HCT116 (cell line): ENCODE measurements at regions not wholly inside any gene's neighbourhood (a gene's known extent, or its start where the extent isn't known, plus 50 kb on each side); places are given as distances from the start of the nearest gene placed in this dataset.

Experiments used
- ATAC-seq: fragments of 200-7000 bp; cut with Tn5 transposase; 2 replicates; pipeline ENCODE4 v1.9.1; 2020; ENCODE audit warnings: mild to moderate bottlenecking, moderate library complexity
- BruUV-seq: library from RNA; stranded (reverse); fragments of 400-500 nt; replicated peaks from 2 replicates; lab custom pipeline; 2021; lab: Mats Ljungman, UMichigan
- CTCF ChIA-PET: fragments of 300-600 bp; sonication (Branson Sonifier 250); formaldehyde crosslinking; loops from one replicate; lab custom pipeline; 2021; ENCODE audit warnings: antibody characterized with exemption; lab: Charles Lee
- POLR2A ChIA-PET: fragments of 300-600, 350-600 bp; sonication (Branson Sonifier 250); formaldehyde crosslinking; loops from one replicate; lab custom pipeline; 2021; ENCODE audit warnings: antibody characterized with exemption; lab: Charles Lee
- RAD21 ChIA-PET, 2 experiments: fragments of 300-600 bp; sonication (Branson Sonifier 250); formaldehyde crosslinking; loops; one replicate each; lab custom pipeline; 2023; ENCODE audit warnings: low total read pairs in 2 of 2; ENCODE audit not compliant: uncharacterized antibody in 2 of 2, unreplicated experiment in 2 of 2, low non-redundant PET in 1 of 2; lab: Charles Lee
- DNase-seq: peaks from one replicate; pipeline ENCODE4 v3.0.0-alpha.2; 2010; ENCODE audit warnings: low read depth, low spot score
- H2AFZ ChIP-seq: fragments of 200-600 bp; shearing (Covaris generic), sonication (generic); 2 replicates; pipeline ENCODE4 v1.6.1; 2017; ENCODE audit warnings: low read depth, mixed run types, mixed read lengths, antibody characterized with exemption, low read length; ENCODE audit not compliant: poor library complexity, severe bottlenecking
- H3K27ac ChIP-seq: 2 replicates; pipeline ENCODE4 v1.5.1; 2012; ENCODE audit warnings: low read depth, low read length
- H3K27me3 ChIP-seq: fragments of 200-600 bp; sonication (generic); 2 replicates; pipeline ENCODE4 v1.6.1; 2016; ENCODE audit warnings: mixed run types, low read length, mixed read lengths; ENCODE audit not compliant: insufficient read depth
- H3K36me3 ChIP-seq, 2 experiments: fragments of 200-500 bp in 1 of 2; fragments of 200-600 bp in 1 of 2; sonication (Bioruptor generic) in 1 of 2; sonication (generic) in 1 of 2; 2 replicates each; pipeline versions ENCODE4 v1.5.1 to v1.6.1; 2014 to 2016; ENCODE audit warnings: low read length in 2 of 2, inconsistent platforms in 1 of 2, mixed read lengths in 1 of 2, mixed run types in 1 of 2; ENCODE audit not compliant: insufficient read depth in 2 of 2, control insufficient read depth in 1 of 2
- H3K4me1 ChIP-seq, 2 experiments: fragments of 200-600 bp in 1 of 2; sonication (generic) in 1 of 2; 2 replicates each; pipeline versions ENCODE4 v1.5.1 to v1.6.1; 2012 to 2017; ENCODE audit warnings: low read length in 2 of 2, inconsistent platforms in 1 of 2, mild to moderate bottlenecking in 1 of 2, mixed read lengths in 1 of 2, mixed run types in 1 of 2, moderate library complexity in 1 of 2; ENCODE audit not compliant: insufficient read depth in 2 of 2, control insufficient read depth in 1 of 2
- H3K4me2 ChIP-seq: fragments of 200-600 bp; sonication (generic); 2 replicates; pipeline ENCODE4 v1.6.1; 2017; ENCODE audit warnings: mixed run types, low read length, mixed read lengths
- H3K4me3 ChIP-seq, 2 experiments: fragments of 200-600 bp in 1 of 2; sonication (generic) in 1 of 2; replicated peaks in 1 of 2; 2 replicates each; pipeline ENCODE4 v1.5.1; 2011 to 2016; ENCODE audit warnings: low read length in 2 of 2, control low read depth in 1 of 2, low read depth in 1 of 2, mild to moderate bottlenecking in 1 of 2, mixed read lengths in 1 of 2, mixed run types in 1 of 2
- H3K79me2 ChIP-seq: fragments of 200-600 bp; sonication (generic); 2 replicates; pipeline ENCODE4 v1.6.1; 2017; ENCODE audit warnings: mild to moderate bottlenecking, mixed run types, low read length, moderate library complexity, mixed read lengths; ENCODE audit not compliant: insufficient read depth
- H3K9ac ChIP-seq: fragments of 200-600 bp; sonication (generic); 2 replicates; pipeline ENCODE4 v1.6.1; 2016; ENCODE audit warnings: low read length, mixed read lengths
- H3K9me2 ChIP-seq: fragments of 200-600 bp; sonication (generic), shearing (Covaris generic); 2 replicates; pipeline ENCODE4 v1.6.1; 2017; ENCODE audit warnings: mixed run types, mild to moderate bottlenecking, moderate library complexity; ENCODE audit not compliant: insufficient read depth
- H3K9me3 ChIP-seq, 2 experiments: fragments of 200-500 bp in 1 of 2; fragments of 200-600 bp in 1 of 2; sonication (Bioruptor generic) in 1 of 2; sonication (generic) in 1 of 2; 2 replicates each; pipeline ENCODE4 v1.6.1; 2014 to 2017; ENCODE audit warnings: low read length in 2 of 2, mixed read lengths in 2 of 2, inconsistent platforms in 1 of 2, low read depth in 1 of 2, mild to moderate bottlenecking in 1 of 2, mixed run types in 1 of 2, moderate library complexity in 1 of 2; ENCODE audit not compliant: control insufficient read depth in 1 of 2, insufficient read depth in 1 of 2
- H4K20me1 ChIP-seq: fragments of 200-600 bp; sonication (generic), shearing (Covaris generic); 2 replicates; pipeline ENCODE4 v1.6.1; 2017; ENCODE audit warnings: mixed run types, mild to moderate bottlenecking, moderate library complexity; ENCODE audit not compliant: insufficient read depth
- CBX3 ChIP-seq: IDR thresholded peaks from 2 replicates; pipeline ENCODE4 v1.6.1; 2012; ENCODE audit warnings: low read depth
- CEBPB ChIP-seq: IDR thresholded peaks from 2 replicates; pipeline ENCODE4 v1.6.1; 2012; ENCODE audit warnings: low read depth
- ELF1 ChIP-seq: IDR thresholded peaks from 2 replicates; pipeline ENCODE4 v1.6.1; 2012; ENCODE audit warnings: low read depth, borderline replicate concordance
- EZH2phosphoT487 ChIP-seq: fragments of 200-600 bp; IDR thresholded peaks from 2 replicates; pipeline ENCODE4 v1.6.1; 2018; ENCODE audit warnings: antibody characterized with exemption, borderline replicate concordance
- FOSL1 ChIP-seq: IDR thresholded peaks from 2 replicates; pipeline ENCODE4 v1.6.1; 2012; ENCODE audit warnings: low read depth
- JUND ChIP-seq: IDR thresholded peaks from 2 replicates; pipeline ENCODE4 v1.6.1; 2012
- POLR2A ChIP-seq: IDR thresholded peaks from 2 replicates; pipeline ENCODE4 v1.7.0; 2011; ENCODE audit warnings: borderline replicate concordance; ENCODE audit not compliant: insufficient read depth, insufficient read length; ENCODE audit errors: extremely low read depth
- POLR2AphosphoS5 ChIP-seq: IDR thresholded peaks from 2 replicates; pipeline ENCODE4 v1.6.1; 2011; ENCODE audit warnings: mild to moderate bottlenecking, low read depth, low read length, moderate library complexity
- SIN3A ChIP-seq: IDR thresholded peaks from 2 replicates; pipeline ENCODE4 v1.6.1; 2012; ENCODE audit warnings: low read depth
- SRF ChIP-seq: IDR thresholded peaks from 2 replicates; pipeline ENCODE4 v1.6.1; 2012; ENCODE audit warnings: low read depth
- TCF7L2 ChIP-seq: IDR thresholded peaks from 2 replicates; pipeline ENCODE4 v1.7.0; 2011; ENCODE audit warnings: borderline replicate concordance, inconsistent platforms; ENCODE audit not compliant: insufficient read depth, insufficient read length; ENCODE audit errors: extremely low read depth
- YY1 ChIP-seq: IDR thresholded peaks from 2 replicates; pipeline ENCODE4 v1.6.1; 2011; ENCODE audit warnings: low read length, low read depth, moderate library complexity, mild to moderate bottlenecking; ENCODE audit not compliant: insufficient replicate concordance; ENCODE audit errors: extremely low read depth
- ZNF274 ChIP-seq: fragments of 200-500 bp; sonication (Bioruptor generic); IDR thresholded peaks from 2 replicates; pipeline ENCODE4 v1.6.1; 2014; ENCODE audit warnings: mild to moderate bottlenecking, low read depth, low read length, inconsistent platforms
- intact Hi-C: fragments of 100-400 bp; cut with micrococcal nuclease; formaldehyde crosslinking; loops from 2 replicates; pipeline ENCODE4 v1.10.0; 2022
- TF ChIP-seq, protein P1 (sequence below): IDR thresholded peaks from 2 replicates; pipeline ENCODE4 v1.6.1; 2012
- TF ChIP-seq, protein P2 (sequence below): IDR thresholded peaks from 2 replicates; pipeline ENCODE4 v1.6.1; 2012
- TF ChIP-seq, protein P3 (sequence below), 3 experiments: fragments of 200-600 bp in 1 of 3; sonication (generic) in 1 of 3; IDR thresholded peaks in 2 of 3; conservative IDR thresholded peaks in 1 of 3; 2 replicates each; pipeline ENCODE4 v1.5.1; 2012 to 2017; ENCODE audit warnings: low read depth in 2 of 3, low read length in 2 of 3, antibody characterized with exemption in 1 of 3, borderline replicate concordance in 1 of 3, control low read depth in 1 of 3, mild to moderate bottlenecking in 1 of 3, mixed read lengths in 1 of 3, mixed run types in 1 of 3, moderate library complexity in 1 of 3; ENCODE audit not compliant: insufficient read depth in 1 of 3
- TF ChIP-seq, protein P4 (sequence below): IDR thresholded peaks from 2 replicates; pipeline ENCODE4 v1.6.1; 2011; ENCODE audit warnings: mild to moderate bottlenecking, low read length, moderate library complexity; ENCODE audit not compliant: insufficient replicate concordance; ENCODE audit errors: extremely low read depth

DNA sequence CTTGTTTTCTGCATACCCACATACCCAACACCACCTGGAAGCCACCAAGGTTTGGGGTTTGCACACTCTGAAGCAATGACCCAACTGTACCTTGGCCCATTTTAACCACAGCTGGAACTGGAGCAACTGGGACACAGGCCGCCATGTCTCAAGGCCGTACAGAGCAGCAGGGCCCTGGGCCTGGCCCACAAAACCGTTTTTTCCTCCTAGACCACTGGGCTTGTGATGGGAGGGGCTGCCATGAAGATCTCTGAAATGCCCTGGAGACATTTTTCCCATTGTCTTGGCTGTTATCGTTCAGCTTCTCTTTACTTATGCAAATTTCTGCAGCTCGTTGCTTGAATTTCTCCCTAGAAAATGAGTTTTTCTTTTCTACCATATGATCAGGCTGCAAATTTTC is 96.7 kb upstream of the PLEKHA5 start:
- H3K9me3 ChIP-seq, result peaks cover 3 to 7% of the 10 kb centered on the region in 2 experiments; a peak in 1 of 4 replicates
- no peaks in the 10 kb centered on the region for H3K36me3 ChIP-seq
- no peaks in the 10 kb centered on the region for H4K20me1 ChIP-seq
- intact Hi-C loops, result no loop called here
- ChIA-PET CTCF (no interaction called here), POLR2A (no interaction called here)
- no peak for TF ChIP-seq EZH2phosphoT487
- TF ChIP-seq, all 23 proteins: peak for 0
- Histone ChIP-seq H3K4me1 (peaks cover 9 to 18% of the 10 kb centered on the region in 2 experiments), H3K27ac (no peak overlapping the region), H3K9me2 (no peaks in the 10 kb centered on the region), H3K9ac (no peak overlapping the region), H3K79me2 (no peaks in the 10 kb centered on the region), H3K4me2 (no peak overlapping the region), H3K4me3 (no peak overlapping the region), H3K27me3 (no peaks in the 10 kb centered on the region), H2AFZ (no peak overlapping the region)
- DNase-seq, result no peak
- RAD21 ChIA-PET, result no interaction called here
- BruUV-seq, result no TSS peak
- no peak for ATAC-seq

DNA sequence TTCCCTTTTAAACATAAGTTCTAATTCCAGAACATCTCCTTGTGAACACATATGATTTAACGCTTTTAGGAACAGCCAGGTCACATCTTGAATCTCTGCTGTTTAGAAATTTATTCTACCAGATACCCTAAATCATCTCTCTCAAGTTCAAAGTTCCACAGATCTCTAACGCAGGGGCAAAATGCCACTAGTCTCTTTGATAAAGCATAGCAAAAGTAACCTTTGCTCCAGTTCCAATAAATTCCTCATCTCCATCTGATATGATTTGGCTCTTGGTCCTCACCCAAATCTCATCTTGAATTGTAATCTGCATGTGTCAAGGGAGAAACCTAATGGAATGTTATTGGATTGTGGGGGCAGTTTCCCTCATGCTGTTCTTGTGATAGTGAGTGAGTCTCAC is 96.3 kb upstream of the PLEKHA5 start:
- no peaks in the 10 kb centered on the region for H3K9me2 ChIP-seq
- peaks cover 9 to 18% of the 10 kb centered on the region in 2 experiments for H3K4me1 ChIP-seq
- no peak overlapping the region for H3K27ac ChIP-seq
- ATAC-seq (no peak), DNase-seq (no peak)
- no peaks in the 10 kb centered on the region for H3K79me2 ChIP-seq
- no peaks in the 10 kb centered on the region for H4K20me1 ChIP-seq
- ChIA-PET RAD21 (no interaction called here), CTCF (no interaction called here), POLR2A (no interaction called here)
- no peak overlapping the region for H3K4me2 ChIP-seq
- H3K27me3 ChIP-seq, result no peaks in the 10 kb centered on the region
- peaks cover 3 to 7% of the 10 kb centered on the region in 2 experiments; a peak in 1 of 4 replicates for H3K9me3 ChIP-seq
- H3K9ac ChIP-seq, result no peak overlapping the region
- no peak overlapping the region for H2AFZ ChIP-seq
- no TSS peak for BruUV-seq
- no peaks in the 10 kb centered on the region for H3K36me3 ChIP-seq
- H3K4me3 ChIP-seq, result no peak overlapping the region
- intact Hi-C loops, result no loop called here
- TF ChIP-seq POLR2AphosphoS5 (no peak), YY1 (no peak), ZNF274 (no peak), TCF7L2 (no peak), SRF (no peak), SIN3A (no peak), CBX3 (no peak), FOSL1 (no peak), POLR2A (no peak), CEBPB (no peak), JUND (no peak), ELF1 (no peak), EZH2phosphoT487 (no peak)
- TF ChIP-seq, protein P1, sequence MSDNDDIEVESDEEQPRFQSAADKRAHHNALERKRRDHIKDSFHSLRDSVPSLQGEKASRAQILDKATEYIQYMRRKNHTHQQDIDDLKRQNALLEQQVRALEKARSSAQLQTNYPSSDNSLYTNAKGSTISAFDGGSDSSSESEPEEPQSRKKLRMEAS, result no peak
- TF ChIP-seq, protein P2, sequence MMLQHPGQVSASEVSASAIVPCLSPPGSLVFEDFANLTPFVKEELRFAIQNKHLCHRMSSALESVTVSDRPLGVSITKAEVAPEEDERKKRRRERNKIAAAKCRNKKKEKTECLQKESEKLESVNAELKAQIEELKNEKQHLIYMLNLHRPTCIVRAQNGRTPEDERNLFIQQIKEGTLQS, result no peak
- TF ChIP-seq, protein P3, sequence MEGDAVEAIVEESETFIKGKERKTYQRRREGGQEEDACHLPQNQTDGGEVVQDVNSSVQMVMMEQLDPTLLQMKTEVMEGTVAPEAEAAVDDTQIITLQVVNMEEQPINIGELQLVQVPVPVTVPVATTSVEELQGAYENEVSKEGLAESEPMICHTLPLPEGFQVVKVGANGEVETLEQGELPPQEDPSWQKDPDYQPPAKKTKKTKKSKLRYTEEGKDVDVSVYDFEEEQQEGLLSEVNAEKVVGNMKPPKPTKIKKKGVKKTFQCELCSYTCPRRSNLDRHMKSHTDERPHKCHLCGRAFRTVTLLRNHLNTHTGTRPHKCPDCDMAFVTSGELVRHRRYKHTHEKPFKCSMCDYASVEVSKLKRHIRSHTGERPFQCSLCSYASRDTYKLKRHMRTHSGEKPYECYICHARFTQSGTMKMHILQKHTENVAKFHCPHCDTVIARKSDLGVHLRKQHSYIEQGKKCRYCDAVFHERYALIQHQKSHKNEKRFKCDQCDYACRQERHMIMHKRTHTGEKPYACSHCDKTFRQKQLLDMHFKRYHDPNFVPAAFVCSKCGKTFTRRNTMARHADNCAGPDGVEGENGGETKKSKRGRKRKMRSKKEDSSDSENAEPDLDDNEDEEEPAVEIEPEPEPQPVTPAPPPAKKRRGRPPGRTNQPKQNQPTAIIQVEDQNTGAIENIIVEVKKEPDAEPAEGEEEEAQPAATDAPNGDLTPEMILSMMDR (IDR thresholded peaks at IDR 0.05 in 2 of 3, conservative IDR thresholded peaks at IDR 0.05 in 1 of 3; ENCODE audit: borderline replicate concordance in 1 of 3, insufficient read depth in 1 of 3, low read depth in 2 of 3, low read length in 2 of 3), result no peak
- TF ChIP-seq, protein P4, sequence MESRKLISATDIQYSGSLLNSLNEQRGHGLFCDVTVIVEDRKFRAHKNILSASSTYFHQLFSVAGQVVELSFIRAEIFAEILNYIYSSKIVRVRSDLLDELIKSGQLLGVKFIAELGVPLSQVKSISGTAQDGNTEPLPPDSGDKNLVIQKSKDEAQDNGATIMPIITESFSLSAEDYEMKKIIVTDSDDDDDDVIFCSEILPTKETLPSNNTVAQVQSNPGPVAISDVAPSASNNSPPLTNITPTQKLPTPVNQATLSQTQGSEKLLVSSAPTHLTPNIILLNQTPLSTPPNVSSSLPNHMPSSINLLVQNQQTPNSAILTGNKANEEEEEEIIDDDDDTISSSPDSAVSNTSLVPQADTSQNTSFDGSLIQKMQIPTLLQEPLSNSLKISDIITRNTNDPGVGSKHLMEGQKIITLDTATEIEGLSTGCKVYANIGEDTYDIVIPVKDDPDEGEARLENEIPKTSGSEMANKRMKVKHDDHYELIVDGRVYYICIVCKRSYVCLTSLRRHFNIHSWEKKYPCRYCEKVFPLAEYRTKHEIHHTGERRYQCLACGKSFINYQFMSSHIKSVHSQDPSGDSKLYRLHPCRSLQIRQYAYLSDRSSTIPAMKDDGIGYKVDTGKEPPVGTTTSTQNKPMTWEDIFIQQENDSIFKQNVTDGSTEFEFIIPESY, result no peak
